Stimulated activated CD8-positive, alpha-beta memory T cell treated with anti-CD3 and anti-CD28 coated beads, Interleukin-2, amount 100 ng/mL, for 1 hour (primary cell): ENCODE measurements at regions not wholly inside any gene's neighbourhood (a gene's known extent, or its start where the extent isn't known, plus 50 kb on each side); places are given as distances from the start of the nearest gene placed in this dataset.
"Not testable (repeated sequence)": the region's sequence is repeated elsewhere in the genome, so short reads cannot be mapped to it uniquely, and the experiment has no call there.

Experiments
- DNase-seq, 2 donors: peaks; one replicate each; pipeline ENCODE4 v3.0.0-alpha.2; 2020; ENCODE audit warnings: low read depth in 2 of 2

DNA sequence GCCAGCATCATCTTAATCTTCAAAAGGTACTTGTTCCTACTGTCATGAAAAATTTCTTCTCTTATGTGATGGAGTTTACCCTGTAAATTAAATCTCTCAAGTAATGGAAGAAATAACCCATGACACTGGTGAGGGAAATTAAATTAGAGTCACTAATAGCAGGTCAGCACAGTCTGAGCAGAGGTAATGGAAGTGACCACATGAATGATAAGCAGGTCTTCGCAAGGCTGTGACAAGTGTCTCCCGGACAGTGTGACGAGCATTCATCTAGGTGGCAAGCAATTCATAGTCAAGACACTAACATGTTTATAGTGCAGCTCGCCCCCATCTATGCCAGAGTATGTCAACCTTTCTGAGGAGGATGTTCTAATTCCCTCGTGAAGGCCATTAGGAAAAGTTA is 249.2 kb downstream of the FRK start:
- DNase-seq: no peak

DNA sequence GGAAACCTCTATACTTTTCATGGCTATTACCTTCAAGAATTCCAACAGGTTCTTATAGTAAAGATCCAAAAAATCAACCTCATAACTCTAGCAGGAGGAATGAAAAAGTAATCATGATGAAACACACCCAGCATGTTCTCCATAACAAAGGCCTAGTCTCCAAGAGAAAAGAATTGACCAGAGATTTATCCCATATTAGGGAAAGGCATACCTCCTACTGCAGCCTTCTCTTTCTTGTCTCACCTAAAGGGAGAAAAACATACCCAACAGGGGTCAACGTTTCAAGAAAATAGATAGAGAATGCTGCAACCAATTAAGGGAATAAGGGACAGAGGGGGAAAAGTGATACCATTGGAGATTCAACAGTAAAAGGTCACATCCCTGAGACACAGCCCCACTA is 262.5 kb downstream of the FRK start:
- DNase-seq: no peak

DNA sequence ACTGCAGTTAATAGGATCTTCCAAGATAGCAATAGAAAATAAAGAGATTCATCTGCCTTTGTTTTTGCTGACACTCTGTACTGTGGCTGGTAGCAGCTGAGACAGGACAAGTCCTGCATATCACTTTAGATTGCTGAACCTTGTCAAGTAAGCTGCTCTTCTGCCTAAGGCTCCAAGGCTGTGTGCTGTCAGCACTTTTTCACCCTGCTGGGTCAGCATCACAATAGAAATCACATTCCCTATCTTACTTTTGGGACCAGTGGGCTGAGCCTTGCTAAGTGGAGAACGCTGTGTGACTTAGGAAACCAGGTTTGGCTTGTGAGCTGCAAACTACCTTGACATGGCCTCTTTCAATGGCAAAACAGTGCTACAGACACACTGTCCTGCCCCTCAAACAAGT is 263.9 kb downstream of the FRK start:
- no peak for DNase-seq

DNA sequence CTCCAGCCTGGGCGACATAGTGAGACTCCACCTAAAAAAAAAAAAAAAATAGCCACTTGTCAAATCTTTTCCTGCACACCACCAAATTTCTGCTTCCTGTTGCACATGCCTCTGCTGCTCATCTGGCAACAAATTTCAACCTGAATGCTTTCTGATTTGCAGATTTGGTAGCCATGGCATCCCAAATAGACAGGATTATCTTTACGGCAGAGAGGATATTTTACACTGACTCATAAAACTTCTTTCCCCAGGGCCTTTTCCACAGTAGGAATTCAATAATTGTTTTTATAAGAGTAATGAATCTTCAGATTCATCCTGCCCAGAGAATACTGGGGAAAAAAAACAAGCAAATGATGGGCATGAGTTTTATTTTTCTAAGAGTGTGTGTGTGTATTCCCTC is 264.6 kb downstream of the FRK start:
- no peak for DNase-seq

DNA sequence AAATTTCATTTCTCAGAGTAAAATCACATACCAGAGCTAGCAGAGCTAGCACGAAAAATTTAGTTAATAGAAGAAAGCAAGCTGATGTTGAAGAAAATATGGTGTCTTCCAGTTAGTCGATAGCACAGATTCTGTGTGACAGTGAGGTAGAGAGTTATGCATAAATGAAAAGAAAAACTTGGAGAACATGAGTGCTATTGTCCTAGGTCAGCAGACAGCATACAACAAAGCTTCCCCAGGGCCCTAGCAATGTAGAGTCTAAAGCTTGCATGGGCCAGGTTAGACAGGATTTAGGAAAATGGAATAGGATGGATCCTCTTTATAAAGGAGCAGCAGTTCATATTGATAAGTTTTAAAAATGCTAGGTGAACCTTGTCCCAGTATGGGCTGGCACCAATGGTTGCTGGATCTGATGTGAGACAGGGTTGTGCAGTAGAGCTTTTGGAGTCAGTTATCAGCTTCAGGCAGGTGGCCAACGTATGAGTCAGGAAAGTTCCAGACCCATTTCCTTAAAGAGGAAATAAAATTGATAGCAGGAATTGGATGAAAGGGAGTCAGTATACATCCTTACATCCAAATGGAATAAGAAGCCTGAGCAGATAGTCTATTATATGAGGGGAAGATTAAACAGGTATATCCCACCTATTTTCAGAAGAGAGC is 277.2 kb downstream of the FRK start:
- no peak for DNase-seq

DNA sequence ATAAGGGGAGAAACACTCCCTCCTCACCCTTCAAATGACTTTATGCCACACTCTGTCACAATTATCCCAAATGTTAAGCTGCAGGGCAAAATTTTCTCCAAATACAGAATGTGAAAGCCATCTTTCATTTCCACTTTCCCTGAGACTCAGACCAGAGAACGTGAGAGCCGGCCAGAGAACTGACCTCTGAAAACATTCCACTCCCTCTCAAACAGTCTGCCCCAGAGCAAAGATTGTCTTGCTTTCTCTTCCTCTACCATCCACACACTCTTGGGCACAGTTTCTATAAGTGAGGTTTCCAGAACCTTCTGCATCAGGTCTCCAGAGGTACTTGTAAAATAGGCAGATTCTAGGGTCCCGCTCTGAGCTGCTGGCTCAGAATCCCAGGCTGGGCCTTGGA is 278.1 kb downstream of the FRK start:
- DNase-seq: no peak

DNA sequence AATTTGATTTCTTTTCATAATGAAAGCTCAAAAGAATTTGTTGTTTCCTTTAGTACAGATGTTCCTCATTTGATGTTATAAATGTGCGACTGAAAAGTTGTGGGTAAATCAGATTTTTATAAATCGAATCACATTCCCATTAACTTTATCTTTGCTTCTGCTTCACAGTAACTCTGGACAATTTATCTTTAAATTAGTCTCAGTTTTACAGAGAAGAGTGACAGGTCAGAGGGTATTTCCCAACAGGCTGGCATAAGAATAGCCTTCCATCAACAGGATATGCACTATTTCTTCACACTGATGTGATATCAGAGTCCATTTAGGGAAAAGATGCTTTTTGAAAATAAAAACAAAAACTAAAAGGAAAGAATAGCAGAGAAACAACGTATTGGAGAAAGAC is 286.9 kb downstream of the FRK start:
- no peak for DNase-seq

DNA sequence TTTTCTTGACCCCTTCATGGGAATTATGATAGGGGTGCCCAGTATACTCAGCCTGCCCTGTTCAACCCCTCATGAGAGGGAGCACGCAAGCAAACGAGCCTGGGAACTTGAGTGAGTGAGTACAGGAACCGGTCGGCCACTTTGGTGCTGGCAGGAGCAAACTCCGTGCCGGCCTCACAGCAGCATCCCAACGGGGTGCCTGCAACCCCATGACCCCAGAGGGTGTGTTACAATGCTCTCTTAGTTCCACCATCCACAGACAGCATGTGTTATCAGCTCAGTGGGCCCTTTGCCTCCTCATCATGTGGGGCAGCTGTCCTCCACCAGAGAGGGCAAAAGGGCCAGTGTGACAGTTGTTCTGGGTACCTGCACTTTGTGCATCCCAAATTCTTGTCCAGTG is 289.8 kb downstream of the FRK start:
- DNase-seq: no peak

DNA sequence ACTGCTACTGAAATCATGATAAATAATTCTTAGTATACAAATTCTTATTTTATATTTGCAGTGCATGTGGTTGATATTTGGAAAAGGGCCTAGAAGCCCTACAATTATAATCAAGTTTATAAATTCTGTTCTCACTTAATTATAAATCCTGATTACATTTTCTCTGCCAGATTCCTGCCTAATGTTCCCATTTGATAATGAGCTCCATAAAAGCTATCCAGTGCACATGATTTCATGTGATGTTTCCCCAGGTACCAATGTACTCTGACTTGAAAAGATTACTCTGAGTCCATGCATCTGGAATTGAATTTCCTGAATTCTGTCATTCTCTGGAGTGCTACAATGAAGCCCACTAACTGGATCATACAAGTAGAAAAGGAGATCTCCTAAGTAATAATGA is 292.2 kb downstream of the FRK start:
- no peak for DNase-seq

DNA sequence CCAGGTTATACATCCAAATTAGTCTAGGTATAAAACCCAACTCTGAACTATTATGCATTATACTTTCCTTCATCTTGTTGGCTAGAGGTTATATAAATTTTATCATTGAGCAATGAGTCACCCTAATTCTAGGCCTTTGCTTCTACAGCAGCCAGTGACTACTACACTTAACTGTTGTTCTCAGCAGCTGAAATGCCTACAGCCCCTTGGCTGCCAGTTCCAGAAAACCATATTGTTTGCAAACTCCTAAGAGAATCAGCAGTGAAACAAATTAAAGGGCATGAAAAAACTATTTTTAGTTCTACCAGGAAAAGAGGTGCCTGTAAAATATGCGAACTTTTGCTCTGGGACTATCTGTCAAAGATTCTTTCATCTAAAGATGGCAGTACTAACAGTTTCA is 292.8 kb downstream of the FRK start:
- no peak for DNase-seq

DNA sequence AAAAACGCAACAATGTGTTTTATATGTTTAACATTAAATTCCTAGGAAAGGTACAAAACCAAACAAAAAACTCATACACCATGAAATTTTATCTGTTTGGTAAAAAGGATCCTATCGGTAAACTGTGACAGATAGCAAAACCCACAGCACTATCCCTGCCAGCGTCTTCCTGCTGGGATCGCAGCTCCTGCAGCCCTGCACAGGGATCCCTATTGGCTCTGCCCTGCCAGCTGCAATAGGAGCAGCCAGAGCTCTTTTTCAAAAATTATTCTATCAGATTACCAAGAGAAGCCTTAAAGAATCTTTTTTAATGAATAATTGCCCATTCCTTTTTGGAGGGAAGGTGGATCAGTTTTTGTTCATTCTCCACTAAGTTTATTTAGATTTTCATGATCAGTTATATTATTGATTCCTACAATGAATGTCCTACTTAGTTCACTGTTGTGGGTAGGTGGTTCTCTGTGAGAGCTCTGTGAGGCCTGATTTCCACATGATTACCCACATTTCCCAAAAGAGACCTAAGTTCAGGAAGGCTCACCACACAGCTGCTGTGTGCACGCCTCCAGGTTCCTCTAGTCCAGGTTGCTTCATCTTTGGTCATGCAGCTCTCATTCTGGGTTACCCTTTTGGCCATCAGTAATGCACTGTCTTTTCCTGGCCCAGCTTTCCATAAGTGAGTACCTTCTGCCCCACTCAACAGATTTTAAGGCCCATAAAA is 293.8 kb downstream of the FRK start:
- DNase-seq: no peak

DNA sequence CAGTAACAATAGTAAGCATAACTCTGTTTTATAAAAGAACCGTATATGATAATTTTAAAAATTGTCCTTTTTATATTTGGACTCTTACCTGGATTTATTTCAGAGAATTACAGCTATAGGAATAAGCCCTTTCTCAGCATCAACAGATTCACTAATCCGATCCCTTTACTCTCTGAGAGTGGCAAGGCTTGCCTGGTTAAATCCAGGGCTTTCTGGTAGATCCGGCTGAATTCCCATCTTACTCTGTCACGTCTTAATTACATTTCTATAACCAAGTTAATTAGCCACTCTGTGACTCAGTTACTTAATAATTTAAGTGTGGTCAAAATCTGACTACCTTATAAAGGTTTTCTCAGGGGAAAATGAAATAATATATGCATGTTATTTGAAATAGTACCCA is 294.7 kb downstream of the FRK start:
- no peak for DNase-seq

DNA sequence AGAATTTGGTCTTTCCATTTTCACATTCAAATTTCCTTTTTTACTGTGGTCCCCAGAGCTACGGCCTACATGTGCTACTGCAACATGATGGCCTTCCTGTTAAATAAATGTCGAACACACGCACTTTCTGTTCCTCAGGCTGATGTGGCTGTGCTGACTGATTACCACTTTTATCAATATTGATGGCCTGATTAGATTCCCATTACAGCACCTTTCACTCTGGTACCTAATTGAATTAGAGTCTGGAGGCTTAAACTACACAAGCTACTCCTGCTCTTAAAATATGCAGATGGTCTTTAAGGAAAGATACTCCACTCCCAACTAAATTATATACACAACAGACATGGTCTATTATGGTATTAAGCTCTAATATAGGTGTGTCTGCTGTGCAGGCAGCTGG is 301.6 kb downstream of the FRK start:
- DNase-seq: no peak

DNA sequence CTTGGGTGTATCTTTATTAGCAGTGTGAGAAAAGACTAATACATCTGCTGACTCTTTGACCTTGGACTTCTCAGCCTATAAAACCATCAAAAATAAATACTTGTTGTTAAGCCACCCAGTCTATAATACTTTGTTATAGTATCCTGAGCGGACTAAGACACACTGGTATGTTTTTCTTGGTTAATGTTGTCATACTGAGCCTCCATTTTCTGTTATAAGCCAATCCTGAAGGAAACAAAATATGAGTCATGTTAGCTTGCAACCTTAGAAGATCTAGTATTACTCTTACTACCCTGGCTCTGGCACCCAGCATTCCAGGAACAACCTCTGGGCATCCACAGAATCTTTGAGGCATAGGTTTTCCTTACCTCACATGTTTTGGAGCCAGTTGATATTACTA is 307.2 kb downstream of the FRK start:
- DNase-seq: no peak

DNA sequence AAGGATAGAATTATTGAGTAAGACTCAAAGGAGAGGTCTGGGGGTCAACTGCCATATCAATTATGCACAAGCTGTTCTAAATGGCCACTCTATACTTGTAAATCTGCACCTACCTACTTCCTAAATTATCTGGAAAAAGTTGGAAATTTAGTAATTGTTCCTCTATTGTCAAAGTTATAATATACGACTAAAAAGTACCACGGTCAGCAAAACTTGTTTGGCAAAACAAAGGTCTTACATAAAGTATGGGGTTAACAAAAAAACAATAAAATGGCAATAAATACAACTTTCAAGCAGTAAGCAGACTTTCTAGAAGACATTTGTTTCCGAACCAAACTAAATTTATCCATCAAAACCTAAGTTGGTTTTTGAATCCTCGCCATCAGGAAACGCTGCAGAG is 309.7 kb downstream of the FRK start:
- no peak for DNase-seq

DNA sequence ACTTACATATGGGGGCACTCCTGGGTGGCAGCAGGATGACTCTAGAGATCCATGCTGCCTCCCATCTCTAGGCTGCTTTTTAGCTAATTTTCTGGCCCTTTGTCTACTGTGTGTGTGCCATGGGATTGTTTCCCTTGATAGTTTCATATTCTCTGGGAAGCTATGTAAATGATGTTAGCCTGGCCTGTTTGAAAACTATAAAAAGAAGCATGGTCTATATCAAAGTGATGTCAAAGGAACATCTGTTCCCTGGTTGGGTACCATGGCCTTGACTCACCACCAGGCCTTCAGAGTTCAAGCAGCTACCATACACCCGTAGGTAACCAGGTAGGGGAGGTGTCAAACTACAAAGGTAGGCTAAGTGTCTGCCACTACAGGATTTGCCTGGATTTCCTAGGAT is 310.4 kb downstream of the FRK start:
- no peak for DNase-seq

DNA sequence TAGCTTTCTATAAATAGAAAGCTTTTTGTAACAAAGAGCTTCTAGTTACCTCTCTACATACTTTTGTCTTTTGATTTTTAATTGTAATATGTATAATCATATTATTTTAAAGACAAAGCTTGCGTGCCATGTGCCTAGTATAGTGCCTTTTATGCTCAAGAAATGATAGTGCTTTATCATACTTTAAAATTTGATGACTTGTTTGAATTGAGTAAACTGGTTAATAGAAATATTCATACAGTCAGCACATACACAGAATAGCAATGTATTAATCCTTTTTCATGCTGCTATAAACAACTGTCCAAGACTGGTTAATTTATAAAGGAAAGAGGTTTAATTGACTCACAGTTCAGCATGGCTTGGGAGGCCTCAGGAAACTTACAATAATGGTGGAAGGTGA is 313.0 kb downstream of the FRK start:
- DNase-seq: no peak

DNA sequence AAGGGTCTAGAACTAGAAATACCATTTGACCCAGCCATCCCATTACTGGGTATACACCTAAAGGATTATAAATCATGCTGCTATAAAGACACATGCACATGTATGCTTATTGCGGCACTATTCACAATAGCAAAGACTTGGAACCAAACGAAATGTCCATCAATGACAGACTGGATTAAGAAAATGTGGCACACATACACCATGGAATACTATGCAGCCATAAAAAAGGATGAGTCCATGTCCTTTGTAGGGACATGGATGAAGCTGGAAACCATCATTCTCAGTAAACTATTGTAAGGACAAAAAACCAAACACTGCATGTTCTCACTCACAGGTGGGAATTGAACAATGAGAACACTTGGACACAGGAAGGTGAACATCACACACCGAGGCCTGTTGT is 314.1 kb downstream of the FRK start:
- DNase-seq: not testable (repeated sequence)

DNA sequence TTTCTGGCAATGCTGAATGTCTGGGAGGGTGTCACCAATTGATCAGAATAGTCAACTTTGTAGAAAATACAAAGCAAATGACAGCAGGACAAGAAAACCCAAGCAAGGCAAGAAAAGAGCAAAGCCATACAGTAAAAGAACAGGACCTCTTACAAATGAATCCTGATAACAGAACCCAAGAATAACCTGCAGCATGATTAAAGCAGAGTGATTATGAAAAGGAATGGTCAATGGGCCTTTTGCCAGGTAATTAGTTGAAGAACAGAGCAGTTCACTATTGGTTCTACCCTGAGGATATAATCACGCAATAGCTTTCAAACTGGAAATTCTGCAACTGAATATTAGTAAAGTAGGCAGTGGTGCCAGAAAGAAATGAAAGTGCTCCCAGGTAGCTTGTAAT is 319.8 kb downstream of the FRK start:
- no peak for DNase-seq

DNA sequence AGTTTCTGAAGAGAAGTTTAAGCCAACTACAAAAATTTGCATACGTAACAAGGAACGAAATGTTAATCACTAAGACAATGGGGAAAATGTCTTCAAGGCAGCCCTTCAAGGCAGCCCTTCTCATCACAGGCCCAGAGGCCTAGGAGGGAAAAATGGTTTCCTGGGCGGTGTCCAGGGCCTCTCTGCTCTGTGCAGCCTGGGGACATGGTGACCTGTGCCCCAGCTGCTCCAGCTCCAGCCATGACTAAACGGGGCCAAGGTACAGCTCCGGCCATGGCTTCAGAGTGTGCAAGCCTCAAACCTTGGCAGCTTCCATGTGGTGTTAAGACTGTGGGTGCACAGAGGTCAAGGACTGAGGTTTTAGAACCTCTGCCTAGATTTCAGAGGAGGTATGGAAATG is 325.1 kb downstream of the FRK start:
- no peak for DNase-seq

DNA sequence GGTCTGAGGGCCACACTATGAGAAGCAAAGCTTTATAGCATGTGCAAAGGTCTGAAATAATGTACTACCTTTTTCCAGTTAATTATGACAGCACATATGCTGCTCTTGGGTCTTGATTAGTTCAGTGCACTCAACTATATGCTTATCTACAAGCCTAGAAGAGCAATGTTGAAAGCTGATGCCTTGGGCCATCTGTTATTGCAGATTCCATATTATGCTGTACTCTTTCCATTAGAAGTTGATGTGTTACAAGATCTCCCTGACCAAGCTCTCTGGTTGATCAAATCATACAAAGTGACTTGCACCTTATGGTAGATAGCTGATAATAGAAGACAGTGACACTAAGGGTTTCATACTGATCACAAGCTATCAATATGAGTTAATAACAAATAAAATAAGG is 327.3 kb downstream of the FRK start:
- DNase-seq: no peak

DNA sequence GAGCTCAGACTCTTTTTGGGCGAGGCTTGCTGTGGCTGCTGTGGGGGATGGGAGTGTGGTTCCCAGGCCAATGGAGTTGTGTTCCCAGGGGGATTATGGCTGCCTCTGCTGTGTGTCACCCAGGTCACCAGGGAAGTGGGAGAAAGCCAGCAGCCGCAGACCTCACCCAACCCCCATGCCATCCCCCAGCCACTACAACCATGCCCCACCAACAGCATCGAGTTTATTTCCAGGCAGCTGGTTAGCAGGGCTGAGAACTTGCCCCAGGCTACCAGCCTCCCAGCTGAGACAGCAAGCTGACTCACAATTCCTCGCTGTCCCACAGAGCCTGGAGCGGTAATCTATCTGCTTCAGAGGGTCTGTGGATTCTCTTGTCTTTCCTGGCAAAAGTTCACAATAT is 331.7 kb downstream of the FRK start:
- no peak for DNase-seq

DNA sequence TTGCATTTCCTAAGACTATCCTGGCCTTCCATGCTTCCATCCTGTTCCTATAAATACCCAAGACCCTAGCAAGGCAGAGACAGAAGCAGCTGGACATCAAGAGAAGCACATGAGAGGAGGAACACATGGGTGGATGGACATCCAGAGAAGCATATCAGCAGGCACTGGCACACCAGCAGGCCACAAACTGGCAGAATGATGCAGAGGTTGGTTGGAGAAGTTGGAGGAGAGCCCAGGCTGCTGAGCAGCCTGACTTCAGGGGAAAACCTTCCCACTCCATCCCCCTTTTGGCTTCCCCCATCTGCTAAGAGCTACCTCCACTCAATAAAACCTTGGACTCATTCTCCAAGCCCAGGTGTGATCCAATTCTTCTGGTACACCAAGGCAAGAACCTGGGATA is 332.5 kb downstream of the FRK start:
- DNase-seq: no peak

DNA sequence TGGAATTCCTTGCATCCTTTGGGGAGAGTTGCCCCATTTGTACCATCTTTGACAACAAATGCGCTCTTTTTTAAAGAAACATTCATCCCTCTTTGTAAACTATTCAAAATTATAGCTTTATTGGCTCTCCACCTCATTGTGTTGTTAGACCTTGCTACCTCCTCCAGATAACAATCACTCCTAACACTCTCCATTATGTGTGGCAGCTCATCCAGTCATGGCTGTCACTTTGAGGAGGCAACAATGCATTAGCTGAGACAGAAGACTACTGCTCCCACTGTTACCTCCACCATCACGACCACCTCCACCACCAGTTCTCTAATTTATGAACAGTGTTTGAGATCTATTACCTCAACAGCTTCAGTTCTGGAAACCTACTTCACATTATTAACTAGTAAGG is 339.1 kb downstream of the FRK start:
- DNase-seq: no peak
